SK-N-MC (cell line): ENCODE measurements at regions not wholly inside any gene's neighbourhood (a gene's known extent, or its start where the extent isn't known, plus 50 kb on each side); places are given as distances from the start of the nearest gene placed in this dataset.

Experiments used
- DNase-seq: peaks from one replicate; pipeline ENCODE4 v3.0.0-alpha.2; 2011; ENCODE audit warnings: low read depth, low spot score
- H3K27ac ChIP-seq: fragments of 200-600 bp; sonication (generic); 2 replicates; pipeline ENCODE4 v1.5.1; 2016; ENCODE audit warnings: mixed run types
- H3K36me3 ChIP-seq: fragments of 200-600 bp; sonication (generic); 2 replicates; pipeline ENCODE4 v1.6.1; 2017; ENCODE audit warnings: antibody characterized with exemption, low read length, mixed read lengths; ENCODE audit not compliant: insufficient read depth
- H3K4me3 ChIP-seq: fragments of 200-600 bp; sonication (generic); 2 replicates; pipeline ENCODE4 v1.5.1; 2016
- H3K9ac ChIP-seq: fragments of 200-600 bp; sonication (generic); 2 replicates; pipeline ENCODE4 v1.8.0; 2017; ENCODE audit warnings: mixed run types, mixed read lengths; ENCODE audit not compliant: insufficient read length
- H3K9me3 ChIP-seq: fragments of 200-600 bp; sonication (generic); 2 replicates; pipeline ENCODE4 v1.6.1; 2017; ENCODE audit warnings: low read depth, mild to moderate bottlenecking, antibody characterized with exemption, low read length, moderate library complexity, mixed read lengths
- EZH2 ChIP-seq: fragments of 200-600 bp; sonication (generic); IDR thresholded peaks from one replicate; pipeline ENCODE4 v1.6.1; 2017; ENCODE audit warnings: antibody characterized with exemption
- FOXP2 ChIP-seq: optimal IDR thresholded peaks from 2 replicates; pipeline ENCODE3; 2011; ENCODE audit warnings: mild to moderate bottlenecking, moderate library complexity; ENCODE audit not compliant: insufficient read depth; ENCODE audit errors: extremely low read length, control extremely low read depth
- POLR2AphosphoS5 ChIP-seq: IDR thresholded peaks from 2 replicates; pipeline ENCODE4 v1.6.1; 2012; ENCODE audit warnings: mild to moderate bottlenecking, low read depth, low read length, borderline replicate concordance

- no peak for DNase-seq
- Histone ChIP-seq H3K27ac (no peak overlapping the region), H3K4me3 (no peak overlapping the region), H3K36me3 (no peaks in the 10 kb centered on the region), H3K9ac (no peak overlapping the region), H3K9me3 (no peaks in the 10 kb centered on the region)
- TF ChIP-seq FOXP2 (no peak), POLR2AphosphoS5 (no peak), EZH2 (no peak)
These were observed 79.0 kb upstream of the ARRDC4 start for GRCh38 chr15:97881346-97881965.

GRCh38 chr15:97884513-97885131, 75.9 kb upstream of the ARRDC4 start:
- Histone ChIP-seq H3K4me3 (no peak overlapping the region), H3K27ac (no peak overlapping the region), H3K36me3 (no peaks in the 10 kb centered on the region), H3K9me3 (no peaks in the 10 kb centered on the region), H3K9ac (no peak overlapping the region)
- TF ChIP-seq FOXP2 = no peak
- no peak for TF ChIP-seq POLR2AphosphoS5
- no peak for TF ChIP-seq EZH2
- DNase-seq = no peak

- H3K9ac ChIP-seq = no peak overlapping the region
- DNase-seq = no peak
- no peak overlapping the region for H3K27ac ChIP-seq
- no peaks in the 10 kb centered on the region for H3K9me3 ChIP-seq
- no peak overlapping the region for H3K4me3 ChIP-seq
- TF ChIP-seq EZH2 = no peak
- no peak for TF ChIP-seq FOXP2
- no peak for TF ChIP-seq POLR2AphosphoS5
- no peaks in the 10 kb centered on the region for H3K36me3 ChIP-seq
These were observed 70.2 kb upstream of the ARRDC4 start for GRCh38 chr15:97890307-97890706.

- DNase-seq = no peak
- Histone ChIP-seq H3K9ac (no peak overlapping the region), H3K27ac (no peak overlapping the region), H3K9me3 (no peaks in the 10 kb centered on the region), H3K36me3 (no peaks in the 10 kb centered on the region), H3K4me3 (no peak overlapping the region)
- TF ChIP-seq EZH2 (no peak), POLR2AphosphoS5 (no peak), FOXP2 (no peak)
These were observed 68.2 kb upstream of the ARRDC4 start for GRCh38 chr15:97892167-97892938.

GRCh38 chr15:97893967-97894366, 66.5 kb upstream of the ARRDC4 start:
- H3K36me3 ChIP-seq = no peaks in the 10 kb centered on the region
- no peak for TF ChIP-seq FOXP2
- no peak for TF ChIP-seq POLR2AphosphoS5
- no peak for TF ChIP-seq EZH2
- H3K9ac ChIP-seq = no peak overlapping the region
- no peak overlapping the region for H3K4me3 ChIP-seq
- no peaks in the 10 kb centered on the region for H3K9me3 ChIP-seq
- H3K27ac ChIP-seq = no peak overlapping the region
- no peak for DNase-seq

GRCh38 chr15:97899981-97900380, 60.5 kb upstream of the ARRDC4 start:
- Histone ChIP-seq H3K4me3 (no peak overlapping the region), H3K27ac (no peak overlapping the region), H3K36me3 (no peaks in the 10 kb centered on the region), H3K9me3 (no peaks in the 10 kb centered on the region), H3K9ac (no peak overlapping the region)
- TF ChIP-seq POLR2AphosphoS5 (no peak), EZH2 (peak; percentile 28)
- DNase-seq = no peak

GRCh38 chr15:97902140-97902780, 58.2 kb upstream of the ARRDC4 start:
- Histone ChIP-seq H3K9me3 (no peaks in the 10 kb centered on the region), H3K4me3 (no peak overlapping the region), H3K36me3 (no peaks in the 10 kb centered on the region), H3K27ac (no peak overlapping the region), H3K9ac (no peak overlapping the region)
- no peak for DNase-seq
- no peak for TF ChIP-seq EZH2
- TF ChIP-seq FOXP2 = no peak
- TF ChIP-seq POLR2AphosphoS5 = no peak

GRCh38 chr15:97903560-97903959, 56.9 kb upstream of the ARRDC4 start:
- Histone ChIP-seq H3K4me3 (no peak overlapping the region), H3K9ac (no peak overlapping the region), H3K36me3 (no peaks in the 10 kb centered on the region), H3K27ac (no peak overlapping the region), H3K9me3 (no peaks in the 10 kb centered on the region)
- TF ChIP-seq FOXP2 = no peak
- no peak for DNase-seq
